HG03354 (cell line): ENCODE measurements at regions not wholly inside any gene's neighbourhood (a gene's known extent, or its start where the extent isn't known, plus 50 kb on each side); places are given as distances from the start of the nearest gene placed in this dataset.
"Not testable (repeated sequence)": the region's sequence is repeated elsewhere in the genome, so short reads cannot be mapped to it uniquely, and the experiment has no call there.

Experiments
- ATAC-seq: cut with Tn5 transposase; IDR thresholded peaks from one replicate; pipeline ENCODE4 v1.9.1; 2021; ENCODE audit warnings: mild to moderate bottlenecking; ENCODE audit not compliant: unreplicated experiment, poor library complexity, severe bottlenecking

DNA sequence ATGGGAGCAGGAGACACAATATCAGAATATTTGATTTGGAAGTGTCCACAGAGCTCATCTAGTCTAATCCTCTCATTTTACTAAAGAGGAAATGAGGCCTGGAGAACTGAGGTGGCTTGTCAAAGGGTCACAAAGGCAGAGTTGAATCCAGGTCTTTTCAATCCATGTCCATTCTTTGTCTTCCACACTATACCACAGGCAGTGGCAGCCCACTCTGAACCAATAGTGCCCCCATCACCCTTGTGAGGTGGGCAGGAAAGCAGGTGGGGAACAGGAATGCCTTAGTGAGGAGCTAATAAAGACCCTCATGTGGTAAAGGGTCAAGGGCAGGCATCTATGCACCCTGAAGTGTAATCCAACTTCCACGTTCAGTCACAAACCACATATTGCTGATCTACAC is 134.8 kb upstream of the EGLN3 start:
- no peak for ATAC-seq

DNA sequence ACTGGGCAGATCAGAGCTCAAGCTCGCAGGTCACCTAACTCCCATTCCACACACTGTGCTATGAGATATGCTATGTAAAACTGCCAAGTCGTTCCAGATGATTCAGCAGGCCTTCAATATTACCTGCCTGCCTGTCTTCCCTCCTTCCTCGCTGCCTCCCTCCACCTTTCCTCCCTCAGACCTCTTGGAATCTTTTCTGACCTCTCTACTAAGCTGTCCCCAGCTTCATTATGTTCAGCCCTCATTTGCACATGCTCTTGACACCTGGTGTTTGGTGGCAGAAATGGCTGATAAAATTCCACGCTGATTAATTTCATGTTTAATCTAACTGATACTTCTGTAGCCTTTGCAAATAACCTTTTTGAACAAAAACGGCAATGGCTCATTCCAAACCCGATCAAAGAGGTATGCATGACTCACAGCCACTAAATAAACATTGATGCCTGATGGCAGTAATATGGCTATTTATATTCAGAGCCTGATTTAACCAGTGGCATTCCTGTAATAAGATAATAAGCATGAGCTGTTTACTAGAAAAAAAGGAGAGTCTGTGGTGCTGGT is 130.8 kb upstream of the EGLN3 start:
- ATAC-seq = no peak

DNA sequence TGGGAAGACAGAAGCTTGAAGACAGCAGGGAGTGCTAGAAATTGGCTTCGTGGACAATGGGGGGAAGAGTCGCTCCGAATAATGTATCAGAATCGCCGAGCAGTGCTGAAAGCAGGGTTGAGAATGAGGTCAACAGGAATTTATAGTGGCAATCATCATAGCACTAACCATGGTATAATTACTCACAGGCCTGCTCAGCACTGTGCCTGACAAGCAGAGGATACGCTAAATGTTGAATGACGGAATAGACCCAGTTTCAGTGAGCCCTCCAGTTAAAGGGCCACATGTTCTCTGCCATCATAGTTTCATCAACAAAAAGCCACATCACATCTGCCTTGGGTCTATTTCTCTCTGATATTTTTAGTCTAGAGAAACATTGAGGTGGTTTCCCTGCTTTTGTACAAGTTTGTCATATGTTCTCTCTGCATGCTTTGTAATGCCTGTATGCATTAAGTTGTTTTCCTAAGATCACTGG is 130.3 kb upstream of the EGLN3 start:
- no peak for ATAC-seq

DNA sequence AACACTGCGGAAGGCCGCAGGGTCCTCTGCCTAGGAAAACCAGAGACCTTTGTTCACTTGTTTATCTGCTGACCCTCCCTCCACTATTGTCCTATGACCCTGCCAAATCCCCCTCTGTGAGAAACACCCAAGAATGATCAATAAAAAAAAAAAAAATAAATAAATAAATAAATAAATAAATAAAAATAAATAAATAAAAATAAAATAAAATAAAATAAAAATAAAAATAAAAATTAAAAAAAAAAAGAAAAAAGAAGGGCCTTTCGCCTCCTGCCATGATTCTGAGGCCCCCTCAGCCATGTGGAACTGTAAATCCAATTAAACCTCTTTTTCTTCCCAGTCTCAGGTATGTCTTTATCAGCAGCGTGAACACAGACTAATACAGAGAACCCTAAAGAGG is 128.8 kb upstream of the EGLN3 start:
- ATAC-seq = not testable (repeated sequence)

DNA sequence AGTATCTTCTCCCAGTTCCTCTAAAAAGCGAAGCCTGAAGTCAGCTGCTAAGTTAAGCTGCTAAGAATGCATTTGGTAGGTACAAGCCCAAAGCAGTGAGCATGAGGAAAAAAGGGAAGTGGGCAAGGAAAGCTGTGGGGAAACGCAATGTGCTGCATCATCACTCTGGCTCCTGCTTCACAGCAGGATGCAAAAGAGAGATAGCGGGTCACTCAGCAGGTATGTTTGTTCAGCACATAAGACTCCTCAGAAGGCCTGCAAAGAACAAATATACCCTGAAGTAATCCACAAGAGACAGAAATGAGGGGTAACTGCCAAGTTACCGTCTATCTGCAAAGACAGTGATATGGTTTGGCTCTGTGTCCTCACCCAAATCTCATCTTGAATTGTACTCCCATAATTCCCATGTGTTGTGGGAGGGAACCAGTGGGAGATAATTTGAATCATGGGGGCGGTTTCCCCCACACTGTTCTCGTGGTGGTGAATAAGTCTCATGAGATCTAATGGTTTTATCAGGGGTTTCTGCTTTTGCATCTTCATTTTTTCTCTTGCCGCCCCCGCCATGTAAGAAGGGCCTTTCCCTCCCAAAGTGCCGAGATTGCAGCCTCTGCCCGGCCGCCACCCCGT is 127.4 kb upstream of the EGLN3 start:
- no peak for ATAC-seq

DNA sequence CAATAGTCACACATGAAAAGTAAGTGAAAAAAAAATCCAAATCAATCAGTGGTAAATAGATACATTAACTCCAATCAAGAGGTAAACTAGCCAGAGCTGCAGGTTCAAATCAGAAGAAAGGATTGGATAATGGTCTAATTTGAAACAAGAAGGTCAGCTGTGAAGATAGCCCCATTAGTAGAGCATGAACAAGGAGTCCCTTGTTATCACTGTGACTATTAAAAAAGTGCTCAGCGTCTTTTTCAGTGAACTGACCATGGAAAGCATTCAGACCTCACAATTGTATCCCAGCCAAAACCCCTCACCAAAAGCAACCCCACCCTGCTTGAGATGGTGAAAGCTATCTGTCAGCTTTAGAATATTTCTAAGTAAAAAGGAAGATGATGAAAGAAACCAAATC is 125.0 kb upstream of the EGLN3 start:
- ATAC-seq = peak; percentile 25

DNA sequence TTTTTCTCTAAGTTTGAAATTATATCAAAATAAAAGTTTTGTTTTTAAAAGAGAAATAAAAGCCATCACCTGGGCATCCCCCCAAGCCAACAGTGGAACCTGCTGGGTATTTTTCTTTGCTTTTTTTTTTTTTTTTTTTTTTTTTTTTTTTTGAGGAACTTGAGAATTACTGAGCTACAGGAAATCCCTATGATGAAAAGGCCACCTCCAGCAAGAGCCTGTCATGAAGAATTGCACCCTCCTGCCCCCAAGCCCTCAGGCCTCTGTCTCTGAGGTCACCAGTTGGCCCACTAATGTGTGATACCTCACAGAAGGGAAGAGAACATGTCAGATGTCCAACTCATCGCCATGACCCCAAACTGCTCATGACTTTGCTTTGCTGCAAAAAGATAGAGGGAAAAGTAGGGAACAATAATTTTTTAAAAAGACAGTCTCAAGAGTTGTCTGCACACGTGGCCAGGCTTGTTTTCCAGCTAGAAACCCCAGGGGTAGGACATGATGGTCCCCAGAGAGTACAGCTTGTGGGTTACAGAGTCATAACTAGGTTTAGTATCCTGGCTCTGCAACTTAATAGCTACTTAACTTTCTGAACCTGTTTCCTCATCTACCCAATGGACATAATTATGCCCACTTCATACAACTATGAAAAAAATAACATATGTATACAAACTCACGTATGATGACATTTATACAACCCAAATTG is 124.3 kb upstream of the EGLN3 start:
- ATAC-seq = peak; percentile 81

DNA sequence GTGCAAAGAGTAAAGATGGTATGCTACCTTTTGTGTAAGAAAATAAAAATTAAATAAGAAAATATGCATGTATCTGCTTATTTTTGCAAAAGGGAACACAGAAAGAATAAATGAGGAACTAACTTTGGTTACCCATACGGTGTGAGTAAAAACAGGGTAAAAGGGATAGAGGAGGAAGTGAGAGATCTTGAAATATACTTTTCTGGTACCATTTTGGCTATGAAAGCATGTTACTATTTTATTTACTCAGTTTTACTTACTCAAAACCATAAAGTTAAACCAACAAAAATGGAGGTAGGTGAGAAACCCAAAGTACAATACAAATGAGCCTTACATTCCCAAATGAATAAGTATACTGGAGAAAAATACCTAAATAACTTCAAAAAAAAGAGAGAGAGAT is 122.0 kb upstream of the EGLN3 start:
- peak; percentile 47 for ATAC-seq

DNA sequence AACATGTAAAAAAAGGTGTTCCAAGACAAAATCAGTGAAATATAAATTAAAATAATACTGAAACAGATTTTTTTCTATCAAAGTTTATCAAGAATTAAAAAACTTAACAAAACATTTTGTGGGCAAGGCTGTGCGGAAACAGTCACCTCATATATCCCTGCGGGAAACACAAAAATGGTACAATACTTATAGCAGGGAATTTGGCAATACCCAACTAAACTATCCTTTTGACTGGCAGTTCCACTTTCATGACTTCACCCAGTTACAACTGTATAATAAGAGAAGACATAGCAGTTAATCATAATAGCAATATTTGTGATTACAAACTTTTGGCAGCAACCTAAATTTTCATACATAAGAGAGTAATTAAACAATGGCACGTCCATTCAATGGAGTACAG is 121.5 kb upstream of the EGLN3 start:
- ATAC-seq = no peak

DNA sequence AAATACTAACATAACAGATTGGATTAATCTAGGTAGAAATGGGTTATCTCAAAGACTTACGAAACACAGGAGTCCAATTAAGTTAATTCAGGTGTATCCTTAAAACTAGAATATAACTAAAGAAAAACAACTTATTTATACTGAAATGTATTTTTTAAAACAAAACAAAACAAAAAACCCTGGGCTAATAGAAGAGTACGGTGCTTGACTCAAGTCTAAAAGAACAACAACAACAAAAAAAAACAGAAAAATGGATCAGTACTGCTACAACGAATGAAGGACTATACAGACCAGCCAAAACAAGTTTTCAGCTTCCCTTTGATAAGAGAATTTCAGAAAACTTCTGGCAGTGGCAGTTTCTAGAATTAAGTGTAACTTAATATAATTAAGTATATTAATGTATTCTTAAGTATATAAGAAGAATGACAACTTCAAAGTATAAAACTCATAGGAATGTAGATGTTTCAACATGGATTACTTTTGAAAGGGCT is 120.1 kb upstream of the EGLN3 start:
- ATAC-seq = no peak

DNA sequence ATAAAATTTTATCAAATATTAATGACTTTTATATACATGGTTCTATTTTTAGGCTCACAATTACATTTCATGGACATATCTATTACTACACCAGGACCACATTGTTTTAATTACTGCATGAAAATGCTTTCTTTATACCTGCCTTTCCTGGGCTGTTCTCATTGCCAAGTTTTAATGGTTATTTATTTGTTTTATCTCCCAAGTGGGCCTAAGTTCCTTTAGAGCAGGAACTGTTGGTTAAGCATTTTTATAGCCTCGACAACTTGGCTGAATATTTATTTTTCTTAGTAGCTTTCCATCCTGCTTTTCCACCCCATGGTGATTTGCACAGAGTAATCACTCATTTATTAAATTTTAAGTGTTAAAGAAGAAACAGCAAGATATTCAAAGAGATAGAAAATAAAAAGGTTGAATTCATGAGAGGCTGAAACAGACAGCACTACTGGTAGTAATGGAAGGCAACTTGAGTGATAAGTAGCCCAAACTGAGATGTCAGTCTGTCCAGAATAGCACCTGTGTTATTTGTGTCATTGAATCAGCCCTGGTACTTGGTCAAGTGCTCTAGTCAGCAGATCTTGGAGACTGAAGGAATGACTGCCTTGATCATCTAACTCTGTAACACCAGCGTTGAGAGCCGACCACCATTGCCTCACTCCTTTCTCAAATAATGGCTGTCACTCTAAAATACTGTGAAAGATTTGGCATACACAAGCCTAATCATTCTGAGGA is 119.1 kb upstream of the EGLN3 start:
- no peak for ATAC-seq

DNA sequence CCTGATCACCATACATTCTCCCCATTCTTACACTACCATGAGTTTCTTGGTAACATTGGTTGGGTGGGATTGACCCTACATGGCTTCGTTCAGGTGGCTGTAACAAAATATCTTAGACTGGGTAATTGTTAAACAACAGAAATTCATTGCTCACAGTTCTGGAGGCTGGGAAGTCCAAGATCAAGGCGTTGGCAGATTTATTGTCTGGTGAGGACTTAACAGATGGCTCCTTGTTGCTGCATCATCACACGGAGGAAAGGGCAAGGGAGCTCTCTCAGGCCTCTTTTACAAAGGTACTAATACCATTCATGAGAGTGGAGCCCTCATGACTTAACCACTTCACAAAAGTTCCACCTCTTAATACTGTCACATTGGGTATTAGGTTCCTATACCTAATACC is 116.7 kb upstream of the EGLN3 start:
- ATAC-seq = no peak

DNA sequence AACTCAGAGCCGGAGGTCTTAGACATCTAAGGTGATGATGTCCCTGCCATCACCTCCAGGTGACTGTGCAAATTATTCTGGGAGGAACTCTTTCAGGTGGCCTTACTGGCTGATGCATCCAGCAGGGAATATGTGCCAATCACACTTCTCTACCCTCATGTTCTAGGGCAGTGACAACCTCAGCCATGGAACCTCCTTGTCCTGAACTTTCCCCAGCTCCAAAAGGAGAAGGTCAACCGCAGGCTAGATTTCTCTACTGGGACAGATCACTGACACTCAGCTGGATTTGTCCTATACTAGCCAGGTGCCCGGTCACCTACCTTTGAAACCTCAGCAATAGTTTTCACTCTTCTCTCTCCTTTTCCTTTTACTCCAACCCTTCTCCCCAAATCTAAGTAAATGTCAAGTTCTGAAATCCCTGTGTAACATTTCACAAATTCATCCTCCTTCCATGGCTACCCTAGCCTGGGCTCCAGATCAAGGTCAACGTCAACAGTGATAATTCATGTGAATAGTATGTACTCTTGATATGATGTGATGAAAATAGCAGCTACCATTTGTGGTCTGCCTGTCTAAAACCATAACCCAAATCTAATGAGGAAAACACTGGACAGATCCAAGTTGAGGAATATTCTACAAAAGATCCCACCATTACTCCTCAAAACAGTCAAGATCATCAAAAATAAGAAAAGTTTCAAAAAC is 115.0 kb upstream of the EGLN3 start:
- no peak for ATAC-seq

DNA sequence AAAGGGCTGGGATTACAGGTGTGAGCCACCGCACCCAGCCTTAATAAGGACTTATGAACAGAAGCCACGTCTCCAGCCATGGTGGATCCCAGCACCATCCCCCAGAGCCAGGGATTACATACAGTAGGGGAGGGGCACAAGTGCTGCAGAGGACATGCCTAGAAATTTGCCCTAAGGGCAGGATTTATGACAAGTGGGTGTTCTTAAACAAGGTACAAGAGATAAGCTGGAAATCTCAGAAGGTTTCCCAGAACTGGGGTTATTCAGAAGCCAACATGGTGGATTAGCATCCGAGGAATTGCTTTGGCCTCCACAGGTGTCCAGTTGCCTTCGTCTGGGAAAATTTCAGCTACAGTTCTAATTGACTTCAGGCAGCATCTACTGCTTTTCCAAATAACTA is 114.4 kb upstream of the EGLN3 start:
- ATAC-seq = no peak

DNA sequence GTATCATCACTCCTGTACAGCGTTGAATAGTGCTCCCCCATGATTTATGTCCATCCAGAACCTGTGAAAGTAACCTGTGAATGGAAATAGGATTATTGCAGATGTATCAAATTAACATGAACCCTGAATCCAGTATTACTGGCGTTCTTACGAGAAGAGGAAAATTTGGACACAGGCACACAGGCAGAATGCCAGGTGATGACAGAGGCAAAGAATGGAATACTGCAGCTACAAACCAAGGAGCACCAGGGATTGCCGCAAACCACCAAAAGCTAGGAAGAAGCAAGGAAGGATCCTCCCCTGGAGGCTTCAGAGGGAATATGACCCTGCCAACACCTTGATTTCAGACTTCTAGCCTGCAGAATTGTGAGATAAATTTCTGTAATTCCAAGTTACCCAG is 113.5 kb upstream of the EGLN3 start:
- ATAC-seq = no peak

DNA sequence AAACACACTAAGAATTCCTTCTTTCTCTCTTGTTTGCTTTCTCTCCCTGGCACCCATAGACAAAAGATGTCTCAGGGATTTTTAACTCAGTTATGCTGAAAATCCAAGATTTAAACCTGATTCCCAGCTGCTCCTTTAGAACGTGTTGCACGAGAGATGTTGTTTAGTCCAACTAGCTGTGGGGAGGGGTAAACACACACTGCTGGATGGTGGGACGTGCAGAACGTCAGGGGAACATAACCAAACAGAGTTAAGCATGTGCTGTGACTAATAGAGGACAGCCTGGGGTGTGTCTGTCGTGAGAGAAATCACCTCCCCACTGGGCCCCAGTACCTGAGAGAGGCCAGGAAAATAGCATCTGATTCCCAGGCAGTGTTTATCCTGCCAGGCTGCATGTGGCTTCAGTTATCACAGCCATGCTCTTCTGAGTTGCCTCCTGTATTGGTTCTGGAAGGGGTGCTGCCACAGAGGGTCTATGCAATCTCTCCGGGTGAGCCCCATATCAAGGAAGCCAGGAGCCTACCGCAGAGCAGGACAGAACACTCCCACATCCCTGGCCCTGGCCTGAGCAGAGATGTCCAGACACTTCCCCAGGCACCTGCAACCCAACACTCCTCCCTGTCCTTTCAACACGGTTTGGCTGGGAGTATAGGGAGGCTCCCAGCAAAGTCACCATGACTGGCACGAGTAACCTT is 112.7 kb upstream of the EGLN3 start:
- ATAC-seq = no peak

DNA sequence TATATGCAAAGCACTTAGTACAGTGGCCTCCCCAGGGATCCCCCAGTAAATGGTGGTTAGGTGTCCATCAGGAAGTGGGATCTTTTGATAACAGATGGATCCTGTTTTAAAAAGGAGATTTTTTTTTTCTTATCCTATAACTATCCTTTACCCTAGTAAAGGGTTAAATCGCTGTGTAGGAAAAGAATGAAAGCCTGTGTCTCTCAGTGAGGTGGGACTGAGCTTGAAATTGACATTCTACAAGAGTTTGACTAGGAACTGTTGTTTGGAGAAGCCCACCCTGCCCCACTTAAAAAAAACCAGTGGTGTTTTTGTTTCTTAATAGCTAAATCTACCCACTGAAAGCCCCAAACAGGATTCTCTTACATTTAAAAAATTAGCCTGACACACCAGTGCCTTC is 112.2 kb upstream of the EGLN3 start:
- no peak for ATAC-seq

DNA sequence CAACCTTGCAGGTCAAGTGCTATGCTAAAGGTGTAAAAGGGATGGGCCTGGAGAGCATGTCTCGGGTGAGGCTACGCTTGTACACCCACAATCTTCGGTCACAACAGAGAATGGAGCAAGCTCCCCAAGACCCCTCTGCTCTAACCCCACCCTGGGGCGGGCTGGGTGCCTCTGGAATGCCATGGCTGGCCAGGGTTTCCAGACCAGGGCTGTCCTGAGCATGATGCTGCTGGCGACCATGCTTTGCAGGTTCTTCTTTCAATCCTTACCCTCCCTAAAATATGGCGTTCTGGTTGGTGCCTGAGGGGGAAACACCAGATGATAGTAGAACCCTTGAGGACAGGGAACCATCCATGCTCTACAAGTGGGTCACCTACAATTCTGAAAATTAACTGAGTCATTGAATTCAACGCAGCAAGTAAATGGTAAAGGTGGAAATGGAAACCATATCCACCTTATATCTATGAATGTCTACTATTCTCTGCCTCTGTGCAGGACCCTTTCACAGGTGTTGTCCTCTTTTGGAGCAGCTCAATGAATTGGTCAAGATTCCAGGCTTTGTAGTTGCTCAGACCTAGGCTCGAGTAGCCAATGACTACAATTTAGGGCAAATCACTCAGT is 111.6 kb upstream of the EGLN3 start:
- no peak for ATAC-seq

DNA sequence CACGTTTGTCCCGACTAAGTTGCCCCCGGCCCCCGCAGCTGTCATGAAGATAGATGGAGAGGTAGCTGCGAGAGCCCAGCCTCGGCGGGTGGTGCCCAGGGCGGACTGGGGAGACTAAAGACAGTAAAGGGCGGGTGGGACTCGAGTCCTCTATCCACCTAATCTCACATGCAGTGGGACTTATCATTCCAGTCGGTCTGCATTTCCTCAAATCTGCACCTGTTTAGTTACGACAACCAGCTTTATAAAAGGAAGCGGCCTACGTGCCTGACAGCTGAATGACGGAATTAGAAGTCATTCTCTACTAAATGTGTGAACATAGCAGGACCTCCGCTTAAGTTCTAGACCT is 109.8 kb upstream of the EGLN3 start:
- ATAC-seq = peak; percentile 29
